Sigmoid colon (tissue), 4 donors: ENCODE measurements at regions not wholly inside any gene's neighbourhood (a gene's known extent, or its start where the extent isn't known, plus 50 kb on each side); places are given as distances from the start of the nearest gene placed in this dataset.

Source experiments
- CTCF ChIP-seq, 4 experiments: fragments of 450-650 bp in 3 of 4; fragments of 200-600 bp in 1 of 4; IDR thresholded peaks; one replicate each; pipeline ENCODE4 v1.5.1; 2016 to 2019; ENCODE audit warnings: antibody characterized with exemption in 4 of 4, mild to moderate bottlenecking in 3 of 4, moderate library complexity in 2 of 4
- EP300 ChIP-seq, 4 donors: sonication (generic); formaldehyde crosslinking; IDR thresholded peaks; one replicate each; pipeline ENCODE4 v1.6.1; 2017; ENCODE audit warnings: antibody characterized with exemption in 4 of 4
- POLR2A ChIP-seq, 2 donors: fragments of 450-650 bp; IDR thresholded peaks; one replicate each; pipeline ENCODE4 v1.6.1; 2016; ENCODE audit warnings: antibody characterized with exemption in 2 of 2, mild to moderate bottlenecking in 2 of 2, moderate library complexity in 2 of 2
- POLR2AphosphoS5 ChIP-seq, 4 donors: sonication (generic); formaldehyde crosslinking; IDR thresholded peaks; one replicate each; pipeline ENCODE4 v1.6.1; 2017; ENCODE audit warnings: antibody characterized with exemption in 4 of 4

GRCh38 chr5:74293182-74293581, 347.3 kb downstream of the ENC1 start:
- TF ChIP-seq CTCF (IDR thresholded peaks at IDR 0.05), result no peak
- TF ChIP-seq POLR2A (IDR thresholded peaks at IDR 0.05), result no peak
- no peak for TF ChIP-seq POLR2AphosphoS5 (IDR thresholded peaks at IDR 0.05)
- TF ChIP-seq EP300 (IDR thresholded peaks at IDR 0.05), result no peak
